ENCODE measurements at regions not wholly inside any gene's neighbourhood (a gene's known extent, or its start where the extent isn't known, plus 50 kb on each side); places are given as distances from the start of the nearest gene placed in this dataset.

DNA sequence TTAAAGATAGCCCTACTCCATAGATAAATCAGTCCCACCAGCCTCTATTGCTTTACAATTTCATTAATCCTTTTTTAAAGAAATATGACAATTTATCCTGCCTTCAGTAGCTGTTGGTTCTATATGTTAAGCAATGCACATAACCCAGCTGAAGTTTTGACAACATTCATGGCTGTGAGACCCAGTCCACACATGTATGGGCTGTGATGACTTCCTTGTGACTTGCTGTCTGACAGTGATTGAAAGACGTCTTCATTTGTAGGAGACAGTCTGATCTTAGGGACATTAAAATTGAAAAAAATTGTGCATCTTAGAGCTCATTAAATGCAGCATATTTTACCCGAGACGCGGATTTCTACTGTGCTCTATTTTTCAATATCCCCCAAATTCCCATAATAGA, 252.0 kb upstream of the ASIC2 start:
- Histone ChIP-seq H2AFZ (ENCODE audit: control insufficient read depth, low read depth, low read length) (no peak overlapping the region), H3K9ac (ENCODE audit: control insufficient read depth, insufficient read depth, low read length) (no peak overlapping the region), H3K9me3 (replicated peaks; ENCODE audit: control insufficient read depth, insufficient read depth, low read length) (no peaks in the 10 kb centered on the region), H3K27ac (ENCODE audit: control insufficient read depth, insufficient read depth) (no peak overlapping the region), H3K4me2 (ENCODE audit: control insufficient read depth, insufficient read depth) (no peak overlapping the region), H3K27me3 (replicated peaks in 1 of 2; ENCODE audit: control insufficient read depth in 2 of 2, insufficient read depth in 2 of 2, low read length in 1 of 2) (no peaks in the 10 kb centered on the region), H3K79me2 (ENCODE audit: control insufficient read depth, insufficient read depth, low read length) (no peaks in the 10 kb centered on the region), H3K4me1 (ENCODE audit: control insufficient read depth, insufficient read depth, low read length) (no peaks in the 10 kb centered on the region), H3K36me3 (ENCODE audit: control insufficient read depth in 2 of 2, insufficient read depth in 2 of 2, low read length in 1 of 2) (no peaks in the 10 kb centered on the region), H4K20me1 (ENCODE audit: control insufficient read depth, insufficient read depth) (no peaks in the 10 kb centered on the region), H3K4me3 (no peak overlapping the region)
- in situ Hi-C loops (cut with MboI): no loop called here
- ChIA-PET POLR2A (interaction anchor here (0.6 kb wide), 1 partner anchor 1695 kb away, joined by 6 read pairs; no protein-coding TSS in a partner anchor), RAD21 (ENCODE audit: unreplicated experiment) (no interaction called here), CTCF (interaction anchor here (0.6 kb wide), 1 partner anchor 1216 kb away, joined by 3 read pairs; no protein-coding TSS in a partner anchor), SMC1A (ENCODE audit: uncharacterized antibody, unreplicated experiment) (interaction anchor here (1.0 kb wide), 1 partner anchor 11 kb away, joined by 3 read pairs; no protein-coding TSS in a partner anchor)
- FAIRE-seq (no peak), DNase-seq (ENCODE audit: low read depth, low spot score) (no peak), ATAC-seq (no peak)
- 22% methylated on average over 4 of the region's 4 CpGs for WGBS (ENCODE audit: insufficient coverage, insufficient replicate concordance, low lambda C conversion rate, missing lambda C conversion rate)
- intact Hi-C loops (cut with micrococcal nuclease; ENCODE audit: unreplicated experiment): no loop called here
- TF ChIP-seq, protein P1, sequence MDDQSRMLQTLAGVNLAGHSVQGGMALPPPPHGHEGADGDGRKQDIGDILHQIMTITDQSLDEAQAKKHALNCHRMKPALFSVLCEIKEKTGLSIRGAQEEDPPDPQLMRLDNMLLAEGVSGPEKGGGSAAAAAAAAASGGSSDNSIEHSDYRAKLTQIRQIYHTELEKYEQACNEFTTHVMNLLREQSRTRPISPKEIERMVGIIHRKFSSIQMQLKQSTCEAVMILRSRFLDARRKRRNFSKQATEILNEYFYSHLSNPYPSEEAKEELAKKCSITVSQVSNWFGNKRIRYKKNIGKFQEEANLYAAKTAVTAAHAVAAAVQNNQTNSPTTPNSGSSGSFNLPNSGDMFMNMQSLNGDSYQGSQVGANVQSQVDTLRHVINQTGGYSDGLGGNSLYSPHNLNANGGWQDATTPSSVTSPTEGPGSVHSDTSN (IDR thresholded peaks at IDR 0.05; ENCODE audit: insufficient replicate concordance, low read depth, low read length): no peak
- TF ChIP-seq ASH2L (IDR thresholded peaks at IDR 0.05; ENCODE audit: borderline replicate concordance, low read depth) (no peak), YY1 (IDR thresholded peaks at IDR 0.05; ENCODE audit: low read depth, low read length) (no peak), IKZF2 (IDR thresholded peaks at IDR 0.05) (no peak), RB1 (IDR thresholded peaks at IDR 0.05; ENCODE audit: borderline replicate concordance) (no peak), SMAD5 (IDR thresholded peaks at IDR 0.05; ENCODE audit: low read depth) (no peak), DPF2 (IDR thresholded peaks at IDR 0.05) (no peak), SREBF1 (IDR thresholded peaks at IDR 0.05; ENCODE audit: low read length) (no peak), EED (IDR thresholded peaks at IDR 0.05; ENCODE audit: low read depth) (no peak), KLF5 (IDR thresholded peaks at IDR 0.05; ENCODE audit: partially characterized antibody) (no peak), POLR2AphosphoS2 (IDR thresholded peaks at IDR 0.05; ENCODE audit: low read depth, low read length) (no peak)
- TF ChIP-seq, protein P2, sequence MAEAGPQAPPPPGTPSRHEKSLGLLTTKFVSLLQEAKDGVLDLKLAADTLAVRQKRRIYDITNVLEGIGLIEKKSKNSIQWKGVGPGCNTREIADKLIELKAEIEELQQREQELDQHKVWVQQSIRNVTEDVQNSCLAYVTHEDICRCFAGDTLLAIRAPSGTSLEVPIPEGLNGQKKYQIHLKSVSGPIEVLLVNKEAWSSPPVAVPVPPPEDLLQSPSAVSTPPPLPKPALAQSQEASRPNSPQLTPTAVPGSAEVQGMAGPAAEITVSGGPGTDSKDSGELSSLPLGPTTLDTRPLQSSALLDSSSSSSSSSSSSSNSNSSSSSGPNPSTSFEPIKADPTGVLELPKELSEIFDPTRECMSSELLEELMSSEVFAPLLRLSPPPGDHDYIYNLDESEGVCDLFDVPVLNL (IDR thresholded peaks at IDR 0.05; ENCODE audit: low read depth, low read length): no peak
- BruUV-seq (replicated peaks): no TSS peak

Data from GM12878 (cell line).